Stimulated activated CD4-positive, alpha-beta T cell treated with anti-CD3 and anti-CD28 coated beads, Interleukin-12 subunit alpha, Interleukin-12 subunit beta, amount 100 ng/mL, for 24 hours (primary cell): ENCODE measurements at regions not wholly inside any gene's neighbourhood (a gene's known extent, or its start where the extent isn't known, plus 50 kb on each side); places are given as distances from the start of the nearest gene placed in this dataset.
"Not testable (repeated sequence)": the region's sequence is repeated elsewhere in the genome, so short reads cannot be mapped to it uniquely, and the experiment has no call there.

ENCODE experiments used
- DNase-seq, 2 experiments: peaks; one replicate each; pipeline ENCODE4 v3.0.0-alpha.2; 2020; ENCODE audit warnings: low read depth in 2 of 2

DNA sequence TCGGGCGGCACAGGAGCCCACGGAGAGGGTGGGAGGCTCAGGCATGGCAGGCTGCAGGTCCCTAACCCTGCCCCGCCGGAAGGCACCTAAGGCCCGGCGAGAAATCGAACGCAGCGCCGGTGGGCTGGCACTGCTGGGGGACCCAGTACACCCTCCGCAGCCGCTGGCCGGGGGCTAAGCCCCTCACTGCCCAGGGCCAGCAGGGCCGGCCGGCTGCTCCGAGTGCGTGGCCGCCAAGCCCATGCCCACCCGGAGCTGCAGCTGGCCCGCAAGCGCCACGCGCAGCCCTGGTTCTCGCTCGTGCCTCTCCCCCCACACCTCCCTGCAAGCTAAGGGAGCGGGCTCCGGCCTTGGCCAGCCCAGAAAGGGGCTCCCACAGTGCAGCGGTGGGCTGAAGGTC, 332.7 kb downstream of the HGF start:
- not testable (repeated sequence) for DNase-seq

DNA sequence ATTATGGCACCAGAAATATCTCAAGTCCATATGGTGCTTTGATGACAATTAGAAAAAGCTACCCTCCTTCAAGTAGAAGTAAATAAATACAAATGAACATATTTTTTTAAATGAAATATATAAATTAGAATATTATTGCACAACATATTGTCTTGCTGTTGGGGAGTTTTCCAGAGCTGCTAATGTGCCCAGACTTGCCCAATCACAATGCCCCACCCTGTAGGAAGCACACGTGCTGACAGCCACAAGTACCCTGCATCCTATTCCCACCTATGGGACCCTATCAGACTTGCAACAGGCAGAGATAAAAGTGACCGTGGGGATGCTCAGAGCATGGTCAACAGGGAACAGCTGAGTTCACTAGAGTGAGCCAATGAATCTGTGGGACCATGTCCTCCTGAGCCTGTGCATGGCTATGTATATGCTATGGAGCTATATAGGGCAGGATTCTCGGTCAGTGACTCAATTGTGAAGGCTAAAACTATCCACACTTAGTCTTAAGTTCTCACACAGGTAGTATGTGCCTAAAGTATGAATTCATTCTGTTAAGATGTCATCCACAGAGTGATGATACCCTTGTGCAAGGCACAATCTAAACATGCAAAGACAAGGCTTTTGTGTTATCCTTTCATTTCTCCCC, 336.0 kb downstream of the HGF start:
- DNase-seq, result no peak

DNA sequence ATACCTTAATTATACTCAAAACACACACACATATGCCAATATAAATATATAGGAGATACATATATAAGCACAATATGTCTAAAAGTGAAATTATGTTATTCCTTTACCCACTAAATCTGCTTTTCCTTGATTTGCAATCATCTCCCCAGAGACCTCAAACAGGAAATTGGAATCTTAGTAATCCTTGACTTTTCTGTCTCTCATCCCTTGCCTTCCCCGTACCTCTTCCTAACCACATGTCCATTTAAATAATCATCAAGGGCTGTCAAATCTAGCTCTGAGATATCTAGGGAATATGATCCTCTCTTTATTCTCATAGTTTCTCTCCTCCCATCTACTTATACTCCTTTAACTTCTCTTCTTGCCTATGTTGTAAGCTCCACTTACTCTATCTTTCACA, 336.6 kb downstream of the HGF start:
- no peak for DNase-seq

DNA sequence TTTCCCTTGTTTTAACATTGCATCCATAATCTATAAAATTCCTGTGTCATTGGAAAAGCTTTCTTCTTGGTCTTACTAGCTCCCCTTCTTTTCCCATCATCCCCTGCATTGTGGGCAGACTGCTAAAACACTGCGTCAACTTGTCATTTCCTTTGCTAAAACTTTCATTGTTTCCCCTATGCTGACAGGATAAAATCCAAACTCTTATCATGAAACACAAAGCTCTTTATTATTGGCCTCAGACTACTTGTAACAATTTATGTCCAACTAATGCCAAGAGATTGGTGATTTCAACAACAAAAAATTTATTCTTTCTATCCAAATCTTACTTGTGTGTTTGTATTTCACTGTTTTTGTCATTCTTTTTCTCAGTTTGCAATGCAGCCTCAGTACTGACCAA, 339.1 kb downstream of the HGF start:
- no peak for DNase-seq

DNA sequence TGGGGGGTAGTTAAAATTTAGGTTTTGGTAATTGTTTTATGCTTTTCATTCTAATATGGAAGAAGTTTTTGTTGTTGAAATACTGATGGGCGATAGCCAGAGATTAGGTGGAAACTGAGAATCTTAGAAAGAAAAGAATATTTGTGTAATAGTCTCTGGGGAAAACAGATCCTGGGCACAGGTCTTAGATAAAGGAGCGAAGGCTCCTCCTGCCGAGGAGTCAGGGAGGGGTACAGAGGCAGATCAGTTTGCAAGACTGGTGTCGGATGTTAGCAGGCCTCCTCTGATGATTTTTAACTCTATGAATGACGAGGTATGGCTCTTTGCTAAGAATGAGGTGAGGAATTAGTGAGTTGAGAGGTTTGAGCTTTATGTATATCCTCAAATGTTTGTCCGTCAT, 339.7 kb downstream of the HGF start:
- no peak for DNase-seq

DNA sequence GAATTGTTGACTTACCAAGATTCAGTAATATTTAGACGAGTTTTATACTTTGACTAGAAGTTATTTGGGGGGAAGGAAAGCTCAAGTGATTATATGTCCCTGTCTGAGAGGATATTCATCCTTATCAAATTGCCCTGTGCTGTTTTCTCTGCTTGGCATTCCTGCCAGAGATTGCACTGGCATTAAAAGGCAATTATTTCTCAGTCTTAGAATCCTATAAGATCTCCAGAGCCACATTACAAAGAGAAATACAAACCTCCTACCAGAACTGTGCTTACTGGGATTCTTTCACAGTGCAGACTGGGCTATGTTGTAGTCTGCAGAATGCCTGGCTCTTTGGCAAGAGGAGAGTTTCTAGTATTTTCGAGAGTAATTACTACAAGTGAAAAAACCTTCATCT, 342.4 kb downstream of the HGF start:
- DNase-seq, result no peak

DNA sequence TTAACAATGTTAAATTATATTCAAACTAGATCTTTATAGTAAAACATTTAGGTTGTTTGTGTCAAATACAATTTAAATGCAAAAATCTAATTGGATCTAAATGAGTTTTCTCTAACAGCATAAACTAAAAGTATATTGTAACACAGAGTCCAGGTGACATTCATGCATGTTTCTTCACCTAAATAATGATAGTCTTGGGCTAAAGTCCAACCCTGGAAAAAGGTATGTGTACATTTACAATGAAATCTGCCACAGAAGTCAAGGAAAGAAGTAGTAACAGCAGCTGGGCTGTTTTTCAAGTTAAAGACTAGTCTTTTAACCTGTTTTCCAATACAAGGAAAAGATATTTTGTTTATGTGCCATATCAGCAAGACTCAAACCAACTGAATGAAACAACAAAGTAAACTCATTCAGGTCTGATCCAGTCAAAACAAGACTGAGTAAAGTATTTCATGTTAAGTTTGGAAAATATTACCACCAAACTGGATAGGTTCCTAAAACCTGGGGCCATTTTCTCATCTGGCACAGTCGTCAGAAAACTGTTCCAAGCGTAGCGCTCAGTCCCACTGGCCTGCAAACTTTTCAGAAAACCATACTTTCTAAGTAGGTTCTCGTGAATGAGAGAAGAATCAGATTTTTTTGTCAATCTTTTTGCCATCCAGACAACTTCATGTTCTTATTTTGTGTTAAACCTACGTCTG, 349.2 kb downstream of the HGF start:
- DNase-seq, result no peak

DNA sequence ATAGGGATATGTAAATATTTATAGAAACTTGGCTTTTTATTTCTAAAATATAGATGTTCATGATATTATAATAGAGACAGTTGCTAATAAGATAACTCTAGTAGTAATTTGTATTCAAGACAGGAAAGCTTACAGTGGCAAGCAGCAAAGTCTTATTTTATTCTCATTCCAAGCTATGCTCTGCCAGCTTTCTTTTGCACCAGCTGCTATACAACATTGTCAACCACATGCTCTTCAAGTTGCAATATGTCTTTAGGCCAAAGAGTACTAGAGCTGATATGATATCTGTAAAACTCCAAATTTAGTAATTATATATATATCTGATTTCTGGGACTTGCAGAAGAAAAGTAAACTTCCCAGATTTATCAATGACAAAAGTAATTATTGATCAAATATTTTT, 350.1 kb downstream of the HGF start:
- DNase-seq, result no peak

DNA sequence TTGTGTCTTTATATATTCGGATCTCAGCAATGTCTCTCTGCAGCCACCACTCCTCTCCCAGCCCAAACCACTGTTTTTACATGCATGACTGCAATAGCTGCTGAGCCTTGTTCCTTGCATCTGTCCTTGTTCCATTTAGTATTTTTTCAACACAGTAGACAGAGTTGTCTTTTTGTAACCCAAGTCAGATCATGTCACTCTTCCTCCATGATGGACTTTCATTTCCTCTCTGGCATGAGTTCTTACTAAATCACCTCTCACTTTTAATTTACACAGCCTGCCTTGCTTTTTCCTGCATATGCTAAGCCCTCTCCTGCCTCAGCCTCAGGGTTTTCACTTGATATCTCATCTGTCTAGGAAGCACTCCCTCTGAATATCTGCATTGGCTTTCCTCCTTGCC, 353.2 kb downstream of the HGF start:
- no peak for DNase-seq

DNA sequence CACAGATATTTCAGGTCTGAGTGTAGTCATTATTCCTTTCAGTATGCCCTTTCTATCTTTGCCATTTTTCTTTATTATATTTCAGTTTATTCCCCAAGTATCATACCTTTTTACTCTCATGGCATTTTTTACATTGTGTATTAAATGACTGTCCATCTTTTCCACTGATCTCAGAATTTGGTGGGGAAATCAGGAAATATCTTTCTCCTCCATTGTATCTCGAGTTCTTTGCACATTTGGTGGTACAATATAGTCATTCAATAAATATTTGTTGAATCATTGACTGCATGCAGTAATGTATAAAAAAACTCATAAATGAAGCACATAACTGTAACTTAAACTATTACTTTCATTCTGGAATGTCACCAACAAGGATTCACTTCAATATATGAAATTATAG, 354.7 kb downstream of the HGF start:
- no peak for DNase-seq

DNA sequence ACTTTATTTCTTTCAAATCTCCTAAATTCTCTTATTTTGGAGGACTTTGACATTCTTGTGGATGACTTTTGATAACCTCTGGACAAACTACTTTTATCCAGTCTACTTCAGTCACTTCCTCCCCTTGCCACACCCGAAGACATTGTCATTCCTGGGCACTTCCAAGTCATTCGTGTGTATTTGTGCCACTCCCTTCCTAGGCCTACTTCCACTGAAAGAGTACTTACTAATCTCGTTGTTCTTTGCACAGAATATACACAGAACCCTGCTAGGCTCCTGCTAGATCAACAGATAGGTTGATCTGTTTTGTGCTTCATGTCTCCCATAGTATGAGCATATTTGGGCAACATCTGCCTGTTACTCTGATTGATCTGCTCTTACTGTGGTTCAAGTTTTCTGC, 355.4 kb downstream of the HGF start:
- no peak for DNase-seq

DNA sequence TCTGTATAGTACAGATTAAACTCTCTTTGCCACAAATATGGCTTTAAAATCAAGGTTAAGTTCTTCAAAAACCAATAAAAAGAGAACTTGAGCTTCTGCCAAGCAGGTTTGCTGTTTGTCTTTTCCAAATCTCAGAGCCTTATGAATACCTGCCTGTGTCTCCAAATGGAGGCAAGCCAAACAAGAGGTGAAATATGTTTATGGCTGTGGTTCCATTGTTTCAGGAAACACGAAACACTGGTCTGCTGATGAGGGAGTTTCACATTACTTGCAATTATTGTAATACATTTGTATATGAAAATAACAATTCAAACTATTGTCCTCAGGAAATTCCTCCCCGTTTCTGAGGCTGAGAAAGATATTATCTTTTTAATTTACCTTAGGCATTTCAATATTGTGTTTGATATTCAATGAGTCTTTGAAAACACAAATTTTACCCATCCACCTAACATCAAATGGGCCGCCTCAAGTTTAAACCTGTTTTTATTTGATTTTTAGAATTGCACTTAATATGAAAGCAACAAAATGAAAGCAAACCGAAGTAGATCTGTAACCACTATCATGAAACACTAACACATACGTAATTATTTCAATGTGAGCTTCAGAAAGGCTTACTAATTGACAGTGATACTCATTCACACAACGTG, 359.3 kb downstream of the HGF start:
- no peak for DNase-seq

DNA sequence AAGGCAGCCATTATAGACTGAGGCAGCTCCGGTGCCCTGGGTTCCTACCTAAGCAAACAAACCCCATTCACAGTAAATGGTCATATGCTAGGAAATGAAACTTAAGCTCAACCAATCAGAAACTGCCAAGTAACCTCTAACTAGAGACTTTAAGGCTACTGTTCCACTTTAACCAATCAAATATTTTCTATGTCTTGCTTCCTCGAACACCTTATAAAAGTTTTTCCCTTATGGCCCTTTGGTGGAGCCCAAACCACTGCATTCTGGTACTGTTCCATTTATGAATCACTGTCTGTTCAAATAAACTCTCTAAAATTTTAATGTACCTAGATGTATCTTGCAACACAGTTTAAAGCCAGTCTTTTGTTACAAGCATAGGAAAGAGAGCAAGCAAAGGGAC, 361.1 kb downstream of the HGF start:
- no peak for DNase-seq

DNA sequence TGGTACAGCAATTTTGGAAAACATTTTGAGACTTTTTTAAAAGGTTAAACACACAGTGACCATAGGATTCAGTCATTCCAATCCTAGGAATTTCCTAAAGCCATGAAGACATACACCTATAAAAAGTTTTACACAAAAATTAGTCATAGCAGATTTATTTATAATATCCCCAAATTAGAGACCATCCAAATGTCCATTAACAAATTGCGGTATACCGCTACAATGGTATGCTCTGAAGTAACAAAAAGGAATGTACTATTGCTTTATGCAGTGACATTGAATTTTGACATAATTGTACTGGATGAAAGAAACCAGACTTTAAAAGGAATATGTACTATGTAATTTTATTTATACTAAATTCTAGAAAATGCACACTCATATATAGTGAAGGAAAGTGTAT, 362.8 kb downstream of the HGF start:
- no peak for DNase-seq

DNA sequence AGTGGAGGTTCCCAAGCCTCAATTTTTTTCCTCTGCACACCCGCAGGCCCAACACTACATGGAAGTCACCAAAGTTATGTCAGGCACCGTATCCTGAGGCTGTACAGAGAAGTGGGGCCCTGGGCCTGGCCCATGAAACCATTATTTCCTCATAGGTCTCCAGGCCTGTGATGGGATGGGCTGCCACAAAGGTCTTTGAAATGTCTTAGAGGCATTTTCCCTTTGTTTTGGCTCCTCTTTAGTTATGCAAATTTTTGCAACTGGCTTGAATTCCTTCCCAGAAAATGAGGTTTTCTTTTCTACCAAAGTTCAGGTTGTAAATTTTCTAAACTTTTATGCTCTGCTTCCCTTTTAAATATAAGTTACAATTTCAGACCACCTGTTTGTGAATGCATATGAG, 365.2 kb downstream of the HGF start:
- no peak for DNase-seq

DNA sequence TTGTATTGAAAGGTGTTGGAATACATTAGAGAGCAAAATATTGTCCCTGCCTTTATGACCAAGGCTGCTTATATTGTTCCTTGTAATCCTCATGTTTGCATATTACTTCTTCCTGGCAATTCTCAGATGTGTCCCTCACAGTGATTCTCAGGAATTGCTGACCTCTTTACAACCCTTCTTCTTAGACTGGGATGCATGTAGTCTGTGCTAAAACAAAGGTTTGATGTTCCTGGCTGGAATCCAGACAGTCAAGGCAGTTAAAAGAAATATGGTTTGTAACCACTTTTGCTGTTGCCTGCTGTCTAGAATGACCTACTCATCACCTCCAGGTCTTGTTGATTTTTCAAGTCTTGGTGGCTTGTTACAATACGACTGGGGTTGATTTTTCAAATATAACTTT, 367.6 kb downstream of the HGF start:
- no peak for DNase-seq

DNA sequence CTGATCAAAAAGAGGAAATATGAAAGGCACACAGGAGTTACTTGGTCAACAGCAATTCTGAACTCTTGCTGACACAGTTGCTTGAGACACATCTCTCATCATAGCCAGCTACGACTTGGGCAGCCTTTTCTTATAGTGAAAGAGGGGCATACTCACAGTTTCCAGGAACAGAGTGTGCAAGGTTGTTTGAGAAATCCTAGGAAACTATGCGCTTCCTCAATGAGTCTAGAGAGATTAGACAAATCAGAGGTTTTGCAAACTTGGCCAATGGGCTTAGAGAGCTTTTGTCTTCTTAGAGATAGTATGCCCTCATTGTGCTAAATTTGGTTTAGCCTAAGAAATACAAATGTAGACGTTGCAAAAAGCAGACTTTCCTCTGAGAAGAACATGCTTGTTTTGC, 370.4 kb downstream of the HGF start:
- DNase-seq, result no peak

DNA sequence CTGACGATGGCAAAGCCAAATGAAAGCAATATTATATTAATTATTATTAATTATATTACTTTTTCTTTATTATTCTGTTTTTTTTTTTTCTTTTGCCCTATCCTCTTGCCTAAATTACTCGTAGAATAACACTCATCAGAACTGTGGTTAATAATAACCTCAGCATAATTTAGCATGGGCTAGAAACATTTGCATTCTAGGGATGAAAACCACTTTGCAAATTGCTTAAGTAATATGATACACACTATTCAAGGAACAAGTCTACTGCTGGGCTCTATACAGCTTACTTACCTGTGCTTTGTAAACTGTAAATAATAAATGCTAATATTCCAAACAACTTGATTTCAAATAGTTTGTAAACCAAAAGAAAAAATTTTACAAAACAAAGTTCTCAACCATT, 375.8 kb downstream of the HGF start:
- no peak for DNase-seq

DNA sequence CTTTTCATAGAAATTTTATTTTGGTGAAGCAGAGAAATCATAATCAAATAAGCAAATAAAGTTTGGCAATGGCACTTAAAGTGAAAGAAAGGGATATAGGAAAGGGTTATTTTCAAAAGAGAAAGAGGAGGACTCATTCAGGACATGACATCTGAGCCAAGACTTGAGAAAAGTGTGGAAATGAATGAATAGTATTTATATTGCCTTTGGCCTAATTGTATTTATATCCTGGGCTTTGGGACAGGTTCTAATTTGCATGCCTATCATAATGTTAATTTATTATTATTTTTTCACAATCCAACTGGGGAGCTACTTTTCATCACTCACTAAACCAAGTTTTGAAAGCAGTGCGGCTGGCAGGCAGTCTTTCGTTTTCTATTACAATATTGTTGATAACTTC, 376.8 kb downstream of the HGF start:
- no peak for DNase-seq

DNA sequence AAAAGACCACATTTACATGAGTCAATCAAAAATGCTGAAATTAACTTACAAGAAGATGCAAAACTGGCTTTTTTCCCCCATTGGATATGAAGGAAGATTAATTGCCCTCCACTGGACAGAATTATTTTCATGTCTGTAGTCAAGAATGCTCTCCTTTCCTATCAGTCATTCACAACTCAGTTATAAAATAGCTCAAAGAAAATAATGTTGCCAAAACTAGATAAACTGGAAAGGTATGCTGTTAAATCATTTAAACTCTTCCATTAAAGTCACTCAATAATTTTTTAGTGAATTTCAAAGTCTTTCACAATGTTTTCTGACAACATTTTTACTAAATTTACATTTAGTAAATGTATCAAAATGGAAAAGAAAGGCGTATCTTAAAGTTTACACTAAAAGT, 384.5 kb downstream of the HGF start:
- no peak for DNase-seq

DNA sequence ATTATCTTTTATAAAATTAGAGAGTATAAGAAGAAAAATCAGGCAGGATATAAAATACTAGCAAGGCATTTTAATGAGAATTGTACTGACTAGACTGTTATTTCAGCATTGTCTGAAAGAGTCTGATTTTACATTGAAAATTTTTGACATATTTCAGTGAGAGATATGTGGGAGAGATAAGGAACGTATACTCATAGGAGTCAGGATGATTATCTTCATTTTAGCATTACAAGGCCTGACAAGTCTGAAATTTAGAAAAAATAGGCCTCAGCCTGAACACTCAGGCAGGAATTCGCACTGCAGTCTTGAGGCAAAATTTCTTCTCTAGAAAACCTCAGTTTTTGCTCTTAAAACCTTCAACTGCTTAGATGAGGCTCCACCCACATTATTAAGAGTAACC, 386.0 kb downstream of the HGF start:
- no peak for DNase-seq

DNA sequence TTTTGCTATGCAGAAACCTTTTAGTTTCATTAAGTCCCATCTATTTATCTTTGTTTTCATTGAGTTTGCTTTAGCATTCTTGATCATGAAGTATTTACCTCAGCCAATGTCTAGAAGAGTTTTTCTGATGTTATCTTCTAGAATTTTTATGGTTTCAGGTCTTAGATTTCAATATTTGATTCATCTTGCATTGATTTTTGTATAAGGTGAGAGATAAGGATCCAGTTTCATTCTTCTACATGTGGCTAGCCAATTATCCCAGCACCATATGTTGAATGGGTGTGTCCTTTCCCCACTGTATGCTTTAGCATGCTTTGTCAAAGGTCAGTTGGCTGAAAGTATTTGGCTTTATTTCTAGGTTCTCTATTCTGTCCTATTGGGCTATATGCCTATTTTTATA, 395.2 kb downstream of the HGF start:
- not testable (repeated sequence) for DNase-seq

DNA sequence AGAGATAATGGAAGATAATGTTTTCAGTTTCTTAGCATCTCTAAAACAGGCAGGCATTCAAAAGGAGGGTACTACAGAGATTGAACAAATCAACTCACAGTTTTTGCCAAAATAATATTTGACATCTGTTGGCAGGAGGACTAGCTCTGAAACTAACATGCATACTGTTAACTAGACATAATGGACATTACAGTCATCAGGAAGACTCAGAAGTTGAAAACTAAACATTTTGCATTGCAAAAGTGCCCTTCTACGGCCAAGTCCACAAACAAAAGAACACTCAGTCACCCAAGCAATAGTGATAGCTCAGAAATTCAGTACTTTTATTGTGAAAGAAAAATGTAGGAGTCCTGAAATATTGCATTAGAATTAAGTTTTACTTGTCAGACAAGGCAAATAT, 399.0 kb downstream of the HGF start:
- DNase-seq, result no peak
